Activated T-cell treated with anti-CD3 and anti-CD28 coated beads, Interleukin-2, amount 50 U/mL, for 4 hours (primary cell): ENCODE measurements at regions not wholly inside any gene's neighbourhood (a gene's known extent, or its start where the extent isn't known, plus 50 kb on each side); places are given as distances from the start of the nearest gene placed in this dataset.

Experiments used
- ATAC-seq, 2 donors: fragments of 200-7000 bp; cut with Tn5 transposase; one replicate each; pipeline ENCODE4 v1.10.0; 2021
- DNase-seq: peaks from one replicate; pipeline ENCODE4 v3.0.0-alpha.2; 2020
- H3K27me3 Mint-ChIP-seq: one replicate; pipeline ENCODE4 v1.8.0; 2021; ENCODE audit warnings: low read depth, mixed read lengths
- H3K36me3 Mint-ChIP-seq: one replicate; pipeline ENCODE4 v1.8.0; 2022; ENCODE audit warnings: mixed read lengths; ENCODE audit not compliant: insufficient read depth
- H3K4me1 Mint-ChIP-seq: one replicate; pipeline ENCODE4 v1.8.0; 2021; ENCODE audit warnings: low read depth, mixed read lengths
- H3K4me3 Mint-ChIP-seq: one replicate; pipeline ENCODE4 v1.8.0; 2021; ENCODE audit warnings: mild to moderate bottlenecking, moderate library complexity, mixed read lengths
- H3K9me3 Mint-ChIP-seq: one replicate; pipeline ENCODE4 v1.8.0; 2021; ENCODE audit warnings: mixed read lengths

- H3K4me1 Mint-ChIP-seq, result no peaks in the 10 kb centered on the region
- ATAC-seq, result no peak
These were observed 638.8 kb upstream of the WWC1 start for GRCh38 chr5:167652690-167653089.

DNA sequence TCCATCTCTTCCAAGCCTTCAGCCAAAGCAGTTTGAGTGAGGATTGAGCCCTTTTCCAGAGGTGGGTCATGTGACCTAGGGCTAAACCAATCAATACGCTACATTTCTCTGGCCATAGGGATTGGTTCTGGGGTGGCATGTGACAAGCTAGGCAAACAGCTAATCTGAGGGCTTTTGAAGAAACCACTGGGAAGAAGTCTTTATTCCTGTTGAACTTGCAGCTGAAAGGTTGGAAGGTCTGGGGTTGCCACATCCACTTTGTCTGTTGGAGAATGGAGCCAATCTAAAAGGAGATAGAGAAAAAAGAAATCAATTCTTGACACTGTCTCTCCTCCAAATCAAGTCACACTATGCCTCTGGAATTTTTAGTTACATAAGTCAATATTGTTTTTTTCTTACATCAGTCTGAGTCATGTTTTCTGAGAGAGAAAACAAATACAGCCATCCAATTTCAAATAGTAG lies 637.8 kb upstream of the WWC1 start:
- DNase-seq (no peak), ATAC-seq (no peak)
- Mint-ChIP-seq H3K9me3 (no peaks in the 10 kb centered on the region), H3K4me1 (no peaks in the 10 kb centered on the region), H3K27me3 (no peaks in the 10 kb centered on the region), H3K36me3 (no peaks in the 10 kb centered on the region), H3K4me3 (no peak overlapping the region)

More at GRCh38 chr5:167652690-167653089, 638.8 kb upstream of the WWC1 start:
- H3K4me3 Mint-ChIP-seq, result no peak overlapping the region
- H3K9me3 Mint-ChIP-seq, result no peaks in the 10 kb centered on the region
- DNase-seq, result no peak
- no peaks in the 10 kb centered on the region for H3K36me3 Mint-ChIP-seq
- H3K27me3 Mint-ChIP-seq, result no peaks in the 10 kb centered on the region

DNA sequence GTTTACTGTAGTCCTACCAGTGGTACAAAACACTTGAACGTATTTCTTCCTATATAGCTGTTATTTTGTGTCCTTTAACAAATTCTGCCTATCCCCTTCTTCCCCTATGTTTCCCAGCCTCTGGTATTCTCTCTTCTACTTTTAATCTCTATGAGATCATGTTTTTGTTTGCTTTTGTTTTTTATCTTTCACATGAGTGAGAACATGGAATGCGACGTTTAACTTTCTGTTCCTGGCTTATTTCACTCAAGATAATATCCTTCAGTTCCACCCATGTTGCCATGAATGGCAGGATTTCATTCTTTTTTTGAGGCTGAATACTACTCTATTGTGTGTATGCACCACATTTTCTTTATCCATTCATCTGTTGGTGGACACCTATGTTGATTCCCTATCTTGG lies 634.4 kb upstream of the WWC1 start:
- Mint-ChIP-seq H3K4me1 (no peaks in the 10 kb centered on the region), H3K36me3 (no peaks in the 10 kb centered on the region), H3K9me3 (no peaks in the 10 kb centered on the region), H3K27me3 (no peaks in the 10 kb centered on the region), H3K4me3 (no peak overlapping the region)
- ATAC-seq (no peak), DNase-seq (no peak)

DNA sequence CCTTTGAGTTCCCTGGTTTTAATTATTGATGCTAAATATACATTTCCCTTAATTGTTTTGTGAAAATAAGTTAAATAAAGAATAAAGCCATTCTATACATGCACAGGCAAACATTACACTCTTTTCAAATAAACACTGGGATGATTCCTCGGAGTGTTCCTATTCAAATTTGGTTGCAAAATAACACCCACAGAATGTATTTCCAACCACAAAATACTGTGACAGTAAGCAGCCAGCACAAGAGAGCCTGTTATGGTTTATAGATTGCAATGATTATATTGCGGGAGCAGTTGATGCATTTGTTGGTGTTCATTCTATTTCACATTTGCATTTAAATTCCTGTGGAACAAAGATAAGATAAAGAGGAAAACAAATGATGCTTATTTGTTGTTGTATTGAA lies 632.6 kb upstream of the WWC1 start:
- Mint-ChIP-seq H3K4me3 (no peak overlapping the region), H3K4me1 (no peaks in the 10 kb centered on the region), H3K27me3 (no peaks in the 10 kb centered on the region), H3K36me3 (no peaks in the 10 kb centered on the region), H3K9me3 (no peaks in the 10 kb centered on the region)
- ATAC-seq (no peak), DNase-seq (no peak)

DNA sequence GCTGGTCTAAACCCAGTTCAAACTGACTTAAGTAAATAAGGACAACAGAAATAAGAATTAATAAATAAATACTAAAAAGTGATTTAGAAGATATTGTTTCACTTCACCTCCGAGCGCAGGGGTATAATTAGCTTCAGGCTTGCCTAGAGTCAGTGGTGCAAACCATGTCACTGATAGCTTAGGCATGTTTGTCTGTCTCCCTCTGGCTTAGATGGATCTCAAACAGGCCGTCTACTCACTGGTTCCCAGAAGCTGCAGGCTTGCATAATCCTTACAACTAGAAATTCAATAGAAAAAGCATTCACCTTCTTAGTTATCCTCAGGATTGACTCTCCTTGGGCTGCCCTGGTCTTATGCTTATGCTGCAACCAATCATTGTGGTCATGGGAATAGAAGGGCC lies 629.8 kb upstream of the WWC1 start:
- Mint-ChIP-seq H3K4me3 (no peak overlapping the region), H3K36me3 (no peaks in the 10 kb centered on the region), H3K4me1 (no peaks in the 10 kb centered on the region), H3K9me3 (no peaks in the 10 kb centered on the region), H3K27me3 (no peaks in the 10 kb centered on the region)
- DNase-seq, result no peak
- no peak for ATAC-seq

DNA sequence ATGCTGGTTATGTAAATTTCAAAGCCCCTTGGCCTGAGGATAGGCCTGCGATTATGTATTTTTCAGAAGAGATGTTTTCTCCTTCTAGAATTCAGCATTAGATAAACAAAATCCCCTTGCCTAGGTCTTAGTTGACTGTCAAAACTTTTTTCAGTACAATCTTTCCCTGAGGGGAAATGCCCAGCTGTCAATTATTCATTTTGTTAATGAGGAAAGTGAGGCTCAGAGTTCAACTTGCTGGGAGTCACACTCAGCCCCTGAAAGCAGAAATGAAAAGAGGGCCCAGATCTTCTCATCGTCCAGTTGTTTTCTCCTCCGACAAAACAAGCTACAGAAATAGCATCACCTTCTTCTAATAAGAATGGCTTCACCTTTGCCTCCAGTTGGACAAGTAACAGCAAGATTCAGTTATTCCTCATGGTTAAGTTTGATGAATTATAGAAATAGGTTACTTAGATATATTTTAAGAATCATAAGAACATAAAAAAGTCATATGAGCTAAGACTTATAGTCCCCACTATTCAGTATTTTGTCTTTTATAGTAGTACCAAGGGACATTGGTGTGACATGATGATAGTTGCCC lies 627.1 kb upstream of the WWC1 start:
- ATAC-seq (no peak), DNase-seq (no peak)
- no peaks in the 10 kb centered on the region for H3K36me3 Mint-ChIP-seq
- H3K4me1 Mint-ChIP-seq, result no peaks in the 10 kb centered on the region
- no peak overlapping the region for H3K4me3 Mint-ChIP-seq
- no peaks in the 10 kb centered on the region for H3K27me3 Mint-ChIP-seq
- H3K9me3 Mint-ChIP-seq, result no peaks in the 10 kb centered on the region

GRCh38 chr5:167665841-167666375 lies 625.5 kb upstream of the WWC1 start:
- DNase-seq (no peak), ATAC-seq (no peak)
- Mint-ChIP-seq H3K4me1 (no peaks in the 10 kb centered on the region), H3K27me3 (no peaks in the 10 kb centered on the region), H3K4me3 (no peak overlapping the region), H3K36me3 (no peaks in the 10 kb centered on the region), H3K9me3 (no peaks in the 10 kb centered on the region)

- Mint-ChIP-seq H3K9me3 (peaks cover 5% of the 10 kb centered on the region), H3K36me3 (no peaks in the 10 kb centered on the region), H3K4me3 (no peak overlapping the region), H3K4me1 (no peaks in the 10 kb centered on the region), H3K27me3 (no peaks in the 10 kb centered on the region)
- no peak for ATAC-seq
- DNase-seq, result no peak
These were observed 620.3 kb upstream of the WWC1 start for GRCh38 chr5:167671176-167671575.

DNA sequence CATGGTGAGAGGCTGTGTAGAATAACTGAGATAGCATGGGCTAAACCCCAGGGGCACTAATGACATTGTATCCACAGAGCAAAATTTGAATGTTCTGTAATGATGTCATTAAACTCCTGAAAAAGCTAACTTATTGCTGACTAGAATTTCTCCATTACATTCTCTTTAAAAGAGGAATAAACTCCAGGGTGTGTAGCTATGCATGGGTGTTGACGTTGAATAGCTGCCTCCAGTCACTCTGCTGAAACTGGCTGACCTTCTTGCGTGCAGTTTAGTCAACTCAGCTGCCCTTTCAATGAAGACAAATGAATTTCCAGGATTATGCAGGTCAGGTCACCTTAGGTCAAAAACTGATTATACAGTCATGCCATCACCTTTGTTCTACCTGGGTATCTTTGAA lies 617.5 kb upstream of the WWC1 start:
- H3K4me3 Mint-ChIP-seq, result no peak overlapping the region
- no peaks in the 10 kb centered on the region for H3K4me1 Mint-ChIP-seq
- H3K36me3 Mint-ChIP-seq, result no peaks in the 10 kb centered on the region
- DNase-seq, result no peak
- H3K9me3 Mint-ChIP-seq, result peaks cover 7% of the 10 kb centered on the region
- H3K27me3 Mint-ChIP-seq, result no peaks in the 10 kb centered on the region
- ATAC-seq, result no peak

DNA sequence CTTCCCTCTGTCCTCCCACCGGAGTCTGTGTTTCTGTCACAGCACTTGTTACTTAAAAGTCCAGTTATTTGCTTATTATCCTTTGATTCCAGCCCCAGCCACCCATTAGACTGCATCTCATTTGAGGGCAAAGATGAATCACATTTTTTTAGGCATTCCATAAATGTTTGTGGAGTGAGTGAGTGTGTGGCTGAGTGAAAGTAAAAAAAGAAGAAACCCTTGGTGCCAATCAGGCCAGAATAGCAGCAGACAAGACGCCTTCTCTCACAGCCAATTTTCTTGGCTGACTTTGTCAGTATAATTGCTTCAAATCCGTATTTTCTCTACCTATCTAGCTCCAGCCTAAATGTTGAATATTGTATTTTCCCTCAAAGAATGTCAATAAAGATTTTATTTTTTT lies 613.0 kb upstream of the WWC1 start:
- DNase-seq (no peak), ATAC-seq (no peak)
- no peaks in the 10 kb centered on the region for H3K27me3 Mint-ChIP-seq
- H3K36me3 Mint-ChIP-seq, result no peaks in the 10 kb centered on the region
- H3K9me3 Mint-ChIP-seq, result peaks cover 12% of the 10 kb centered on the region
- H3K4me1 Mint-ChIP-seq, result no peaks in the 10 kb centered on the region
- H3K4me3 Mint-ChIP-seq, result no peak overlapping the region

DNA sequence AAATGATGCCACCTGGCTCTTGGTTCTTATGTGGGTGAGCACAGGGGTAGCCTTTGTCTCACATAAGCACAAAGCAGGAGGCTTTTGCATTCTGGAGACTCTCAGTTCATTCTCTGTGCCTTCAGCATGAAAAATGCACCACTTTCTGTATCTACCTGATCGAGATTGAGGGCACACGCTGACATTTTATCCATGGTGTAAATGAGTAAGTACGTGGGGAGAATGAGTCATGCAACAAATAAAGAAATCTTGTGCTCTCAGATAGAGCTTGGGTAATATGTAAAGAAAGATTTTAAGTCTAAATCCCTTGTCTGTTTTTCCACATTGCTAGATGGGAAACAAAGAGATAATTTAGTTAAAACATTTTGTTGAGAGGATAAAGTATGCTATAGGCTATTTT lies 607.2 kb upstream of the WWC1 start:
- no peak for ATAC-seq
- no peaks in the 10 kb centered on the region for H3K4me1 Mint-ChIP-seq
- no peak for DNase-seq
- H3K9me3 Mint-ChIP-seq, result peaks cover 5% of the 10 kb centered on the region
- no peak overlapping the region for H3K4me3 Mint-ChIP-seq
- H3K27me3 Mint-ChIP-seq, result no peaks in the 10 kb centered on the region
- no peaks in the 10 kb centered on the region for H3K36me3 Mint-ChIP-seq

DNA sequence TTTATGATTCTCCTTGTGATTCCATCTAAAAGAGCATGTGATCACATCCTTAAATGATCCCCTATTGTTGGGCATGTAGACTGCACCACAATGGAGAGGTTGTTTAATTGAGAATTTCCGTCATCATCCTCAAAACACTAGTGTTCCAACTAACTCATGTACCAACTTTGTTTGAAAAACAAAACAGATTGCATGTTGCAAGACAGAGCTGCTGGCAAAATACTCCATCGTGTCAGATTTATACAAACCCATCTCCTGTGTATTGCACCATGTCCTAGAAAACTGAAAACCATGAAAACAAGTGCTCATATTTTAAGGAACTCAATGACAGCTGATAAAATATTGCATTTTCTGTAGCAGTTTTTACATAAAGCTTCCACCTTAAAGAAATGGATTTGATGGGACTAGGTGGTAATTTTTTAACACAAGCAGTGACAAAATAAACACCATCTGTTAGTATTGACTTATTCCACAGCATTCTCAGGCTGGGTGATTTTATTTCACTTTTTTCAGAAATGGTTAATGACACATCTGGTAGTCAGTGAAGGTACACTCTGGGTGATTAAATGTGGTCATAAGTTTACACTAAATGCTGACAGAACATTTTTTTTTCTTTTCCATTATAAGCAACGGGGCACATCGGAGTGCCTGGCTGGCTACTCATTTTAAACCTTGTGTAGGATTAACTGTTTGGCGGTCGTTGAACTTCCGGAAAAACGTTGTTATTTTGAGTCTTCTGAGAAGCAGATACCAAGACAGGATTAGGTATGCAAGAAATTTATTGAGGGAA lies 602.9 kb upstream of the WWC1 start:
- Mint-ChIP-seq H3K4me3 (no peak overlapping the region), H3K9me3 (no peaks in the 10 kb centered on the region), H3K4me1 (no peaks in the 10 kb centered on the region), H3K27me3 (no peaks in the 10 kb centered on the region), H3K36me3 (no peaks in the 10 kb centered on the region)
- no peak for DNase-seq
- ATAC-seq, result no peak

DNA sequence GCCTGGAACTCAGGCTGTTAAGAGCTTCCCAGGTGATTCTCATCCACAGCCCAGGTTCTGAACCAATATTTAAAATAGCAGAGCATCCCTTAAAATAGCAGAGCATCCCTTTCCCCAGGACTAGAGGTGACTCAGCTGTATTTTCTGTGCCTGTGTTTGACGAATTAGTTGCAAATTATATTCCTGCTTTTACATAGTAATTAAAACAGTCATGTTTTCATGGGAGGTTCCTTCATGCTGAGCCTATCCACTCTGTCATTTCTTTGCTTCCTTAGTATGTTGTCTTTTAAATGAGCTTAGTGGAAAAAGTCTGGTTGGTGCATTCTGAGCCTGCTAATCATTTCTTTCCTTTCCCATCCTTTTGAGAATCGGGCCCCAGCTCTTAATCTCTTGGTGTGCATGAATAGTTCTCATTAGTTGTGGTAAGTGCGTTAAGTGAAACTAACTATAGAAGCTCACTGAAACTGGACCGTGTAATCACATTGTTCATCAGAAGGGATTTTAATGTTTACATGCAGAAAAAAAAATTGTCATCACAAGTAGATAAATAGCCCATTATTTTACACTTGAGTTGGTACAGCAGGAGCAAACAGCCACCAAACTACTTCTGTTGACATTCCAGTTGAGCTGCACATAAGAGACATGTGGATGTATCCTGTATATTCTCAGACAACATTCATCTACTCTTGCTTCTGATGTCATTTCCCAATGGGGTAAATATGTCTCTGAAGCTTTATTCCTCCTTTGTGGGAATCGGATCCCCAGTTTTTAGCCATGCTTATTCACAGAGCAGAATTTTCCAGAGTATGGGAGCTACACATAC lies 596.9 kb upstream of the WWC1 start:
- Mint-ChIP-seq H3K36me3 (no peaks in the 10 kb centered on the region), H3K4me1 (no peaks in the 10 kb centered on the region), H3K9me3 (peaks cover 5% of the 10 kb centered on the region), H3K27me3 (no peaks in the 10 kb centered on the region), H3K4me3 (no peak overlapping the region)
- DNase-seq (no peak), ATAC-seq (no peak)

DNA sequence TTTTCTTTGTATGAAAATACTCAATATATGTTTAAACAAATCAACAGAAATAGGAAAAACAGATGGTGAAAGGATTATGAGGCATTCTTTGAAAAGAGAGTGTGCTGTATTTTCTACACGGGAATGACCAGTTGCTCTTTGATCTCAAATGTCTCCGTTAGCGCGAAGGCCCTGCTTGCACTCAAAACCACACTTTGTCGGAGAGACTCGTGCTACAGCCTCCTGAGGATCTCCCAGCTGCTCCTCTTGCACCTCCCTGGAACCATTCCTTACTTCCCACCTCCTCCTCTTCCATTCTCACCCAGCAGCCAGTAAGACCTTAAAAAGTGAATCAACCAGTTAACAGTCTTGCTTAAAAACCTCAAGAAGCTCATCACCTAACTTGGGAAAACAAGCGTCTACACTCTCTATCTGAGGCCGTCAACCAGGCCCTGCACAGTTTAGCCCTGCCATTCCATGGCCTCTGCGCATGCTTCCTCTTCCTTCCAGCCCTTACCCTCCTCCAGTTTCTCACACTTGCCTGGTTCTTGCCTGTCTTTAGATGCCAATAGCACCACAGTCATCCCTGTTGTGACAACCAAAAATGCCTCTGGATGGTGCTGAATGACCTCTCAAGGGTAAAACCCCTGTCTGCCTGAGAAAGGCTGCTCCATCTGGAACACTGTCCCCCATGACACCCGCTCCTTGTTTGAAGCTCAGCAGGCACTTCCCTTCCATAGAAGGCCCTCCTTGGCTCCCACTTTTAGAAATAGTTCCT lies 594.7 kb upstream of the WWC1 start:
- Mint-ChIP-seq H3K36me3 (no peaks in the 10 kb centered on the region), H3K27me3 (no peaks in the 10 kb centered on the region), H3K9me3 (peaks cover 5% of the 10 kb centered on the region), H3K4me3 (no peak overlapping the region), H3K4me1 (no peaks in the 10 kb centered on the region)
- ATAC-seq (no peak), DNase-seq (no peak)
